ENCODE measurements at regions not wholly inside any gene's neighbourhood (a gene's known extent, or its start where the extent isn't known, plus 50 kb on each side); places are given as distances from the start of the nearest gene placed in this dataset.

- peak in 1 of 2 experiments; percentile 16 for DNase-seq
These were observed 339.2 kb downstream of the DCAF12L2 start for GRCh38 chrX:125826774-125827451.

DNA sequence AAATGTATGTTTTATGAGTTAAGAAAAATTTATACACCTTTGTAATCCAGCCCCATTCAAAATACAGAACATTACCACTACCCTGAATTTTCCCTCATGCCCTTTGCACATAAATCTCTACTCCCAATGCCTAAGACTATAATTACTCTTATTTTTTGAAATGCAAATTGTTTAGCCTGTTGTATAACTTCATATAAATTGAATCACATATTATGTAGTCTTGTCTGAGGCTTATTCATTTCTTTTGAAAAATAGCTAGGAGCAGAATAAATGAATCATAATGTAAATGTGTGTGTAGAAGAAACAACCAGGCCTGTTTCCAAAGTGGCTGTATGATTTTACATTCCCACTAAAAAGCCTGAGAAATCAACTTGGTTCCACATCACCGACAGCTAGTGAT lies 319.8 kb downstream of the DCAF12L2 start:
- DNase-seq, result no peak

DNA sequence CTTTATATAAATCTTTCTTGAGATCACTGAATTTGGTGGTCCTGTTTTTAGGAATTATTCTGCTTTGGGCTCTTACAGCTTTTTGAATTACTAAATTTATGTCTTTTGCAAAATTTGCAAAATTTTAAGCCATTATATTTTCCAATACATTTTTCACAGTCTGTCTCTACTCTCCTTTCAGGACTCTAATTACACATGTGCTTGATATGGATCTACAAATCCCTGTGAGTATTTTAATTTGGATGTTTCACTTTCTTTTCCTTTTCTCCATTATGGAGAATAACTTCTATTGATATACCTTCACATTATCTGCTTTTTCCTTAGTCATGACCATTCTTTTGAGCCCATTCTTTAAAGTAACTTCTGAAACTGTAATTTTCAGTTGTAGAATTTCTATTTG lies 315.4 kb downstream of the DCAF12L2 start:
- DNase-seq, result no peak

- no peak for DNase-seq
These were observed 282.9 kb downstream of the DCAF12L2 start for GRCh38 chrX:125883169-125883568.

- no peak for DNase-seq
These were observed 271.1 kb downstream of the DCAF12L2 start for GRCh38 chrX:125894947-125895346.

- DNase-seq, result no peak
These were observed 270.6 kb downstream of the DCAF12L2 start for GRCh38 chrX:125895518-125895917.

DNA sequence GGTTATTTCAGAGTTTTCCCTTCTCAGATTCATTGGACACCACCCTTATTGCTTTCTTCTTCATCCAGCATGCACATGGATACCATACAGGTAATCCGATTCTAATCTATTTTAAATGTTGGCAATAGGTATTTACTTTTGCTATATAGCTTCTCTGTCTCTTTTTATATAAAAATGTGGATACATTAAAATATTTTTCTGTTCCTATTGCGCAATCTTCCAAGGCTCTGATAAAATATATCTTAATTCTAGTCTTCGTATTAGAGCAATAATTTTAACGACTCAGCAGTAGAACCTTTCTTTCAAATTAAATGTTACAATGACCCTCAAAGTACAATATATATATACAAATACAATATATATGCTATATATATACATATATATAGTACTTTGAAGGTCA lies 239.8 kb downstream of the DCAF12L2 start:
- DNase-seq, result no peak

GRCh38 chrX:125940985-125941384 lies 225.1 kb downstream of the DCAF12L2 start:
- no peak for DNase-seq

DNA sequence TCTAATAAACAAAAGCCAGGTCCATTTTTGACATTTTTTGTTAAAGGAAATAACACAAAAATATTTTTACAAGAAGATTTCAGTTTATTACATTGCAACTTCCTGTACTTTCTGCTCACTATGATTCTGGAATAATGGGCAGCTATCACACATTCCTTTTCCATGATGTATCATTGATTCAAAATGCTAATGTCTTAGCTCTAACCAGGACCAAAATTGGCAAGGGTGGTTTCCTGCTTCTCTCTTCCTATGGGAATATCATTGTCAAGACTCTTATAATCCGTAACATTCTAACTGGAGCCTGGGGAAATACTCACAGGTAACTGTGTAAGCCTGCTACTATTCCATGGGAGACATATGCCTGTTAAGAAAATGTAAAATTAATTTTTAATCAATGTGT lies 218.6 kb downstream of the DCAF12L2 start:
- DNase-seq, result no peak

- no peak for DNase-seq
These were observed 213.1 kb downstream of the DCAF12L2 start for GRCh38 chrX:125952973-125953372.

GRCh38 chrX:125953814-125954213 lies 212.3 kb downstream of the DCAF12L2 start:
- no peak for DNase-seq

DNA sequence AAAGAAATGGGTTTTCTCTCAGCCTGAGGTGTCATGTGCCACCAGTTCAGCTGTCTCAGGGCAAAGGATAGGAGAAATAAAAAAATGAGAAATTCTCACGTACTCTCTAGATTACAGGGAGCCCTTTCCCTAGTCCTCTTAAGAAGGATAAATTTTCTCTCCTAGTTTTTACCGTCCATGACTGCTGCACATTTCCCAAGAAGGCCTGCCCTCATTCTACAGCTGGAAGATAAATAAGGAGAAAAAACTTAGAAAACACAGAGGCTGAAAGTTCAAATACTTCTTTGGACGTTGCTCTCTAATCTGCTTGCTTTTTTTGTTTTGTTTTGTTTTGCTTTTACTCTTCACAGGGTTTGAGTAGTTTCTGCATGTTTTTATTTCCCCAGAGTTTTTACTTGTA lies 211.9 kb downstream of the DCAF12L2 start:
- no peak for DNase-seq

DNA sequence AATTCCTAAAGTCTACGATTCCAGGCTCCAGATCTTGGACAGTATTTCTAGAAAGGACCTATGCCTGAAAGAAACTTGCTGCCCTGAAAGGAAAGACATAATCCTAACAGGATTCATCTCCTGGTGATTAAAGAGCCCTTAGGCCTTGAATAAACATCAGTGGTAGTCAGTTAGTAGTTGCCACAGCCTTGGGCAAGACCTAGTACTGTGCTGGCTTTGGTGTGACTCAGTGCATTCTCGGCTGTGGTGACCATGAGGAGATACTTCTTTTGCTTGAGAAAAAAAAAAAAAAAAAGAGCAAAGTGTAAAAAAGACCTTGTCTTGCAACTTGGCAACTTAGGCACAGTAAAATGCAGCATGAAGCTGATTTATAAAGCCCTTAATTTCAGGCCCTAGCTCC lies 188.2 kb downstream of the DCAF12L2 start:
- no peak for DNase-seq

- peak; percentile 18 to 53 for DNase-seq
These were observed 167.7 kb downstream of the DCAF12L2 start for GRCh38 chrX:125998432-125998831.

GRCh38 chrX:126027229-126027628 lies 138.9 kb downstream of the DCAF12L2 start:
- no peak for DNase-seq

GRCh38 chrX:126030021-126030420 lies 136.1 kb downstream of the DCAF12L2 start:
- no peak for DNase-seq

DNA sequence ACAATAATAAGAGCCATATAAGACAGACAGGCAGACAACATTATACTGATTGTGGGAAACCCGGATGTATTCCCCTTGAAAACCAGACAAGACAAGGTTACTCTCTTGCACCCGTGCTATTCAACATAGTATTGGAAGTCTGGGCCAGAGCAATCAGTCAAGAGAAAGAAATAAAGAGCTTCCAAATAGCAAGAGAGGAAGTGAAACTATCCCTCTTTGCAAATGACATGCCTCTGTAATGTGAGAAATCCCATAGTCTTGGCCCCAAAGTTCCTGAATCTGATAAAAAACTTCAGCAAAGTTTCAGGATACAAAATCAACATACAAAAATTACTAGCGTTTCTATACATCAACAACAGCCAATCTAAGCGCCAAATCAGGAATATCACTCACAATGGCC lies 102.1 kb downstream of the DCAF12L2 start:
- DNase-seq, result no peak

GRCh38 chrX:126064901-126065541 lies 101.1 kb downstream of the DCAF12L2 start:
- DNase-seq, result no peak

GRCh38 chrX:126065901-126066660 lies 100.0 kb downstream of the DCAF12L2 start:
- DNase-seq, result no peak

All from NCI-H524 (cell line).